ENCODE measurements at regions not wholly inside any gene's neighbourhood (a gene's known extent, or its start where the extent isn't known, plus 50 kb on each side); places are given as distances from the start of the nearest gene placed in this dataset.

DNA sequence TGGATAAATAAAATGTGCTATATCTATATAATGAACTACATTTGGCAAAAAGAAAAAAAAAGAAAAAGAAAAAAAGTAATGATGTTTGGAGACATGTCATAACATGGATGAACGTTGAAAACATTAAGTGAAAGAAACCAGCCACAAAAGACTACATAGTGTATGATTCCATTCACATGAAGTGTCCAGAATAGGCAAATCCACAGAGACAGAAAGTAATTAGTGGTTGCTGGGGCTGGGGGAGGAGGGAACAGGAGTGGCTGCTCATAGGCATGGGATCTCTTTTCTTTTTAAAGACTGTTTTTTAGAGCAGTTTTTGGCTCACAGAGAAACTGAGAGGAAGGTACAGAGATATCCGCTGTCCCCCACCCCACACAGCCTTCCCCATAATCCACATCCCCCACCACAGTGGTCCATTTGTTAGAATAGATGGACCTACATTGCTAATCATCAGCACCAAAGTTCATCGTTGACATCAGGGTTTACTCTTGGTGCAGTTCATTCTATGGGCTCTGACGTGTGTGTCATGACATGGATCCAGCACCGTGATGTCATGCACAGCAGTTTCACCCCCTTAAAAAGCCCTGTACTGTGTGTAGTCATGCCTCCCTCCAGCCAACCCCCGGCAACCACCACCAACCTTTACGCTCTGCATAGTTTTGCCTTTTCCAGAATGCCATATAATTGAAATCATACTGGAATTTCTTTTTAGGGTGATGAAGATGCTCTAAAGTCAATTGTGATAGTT lies 240.9 kb upstream of the RREB1 start:
- TF ChIP-seq, protein P1, sequence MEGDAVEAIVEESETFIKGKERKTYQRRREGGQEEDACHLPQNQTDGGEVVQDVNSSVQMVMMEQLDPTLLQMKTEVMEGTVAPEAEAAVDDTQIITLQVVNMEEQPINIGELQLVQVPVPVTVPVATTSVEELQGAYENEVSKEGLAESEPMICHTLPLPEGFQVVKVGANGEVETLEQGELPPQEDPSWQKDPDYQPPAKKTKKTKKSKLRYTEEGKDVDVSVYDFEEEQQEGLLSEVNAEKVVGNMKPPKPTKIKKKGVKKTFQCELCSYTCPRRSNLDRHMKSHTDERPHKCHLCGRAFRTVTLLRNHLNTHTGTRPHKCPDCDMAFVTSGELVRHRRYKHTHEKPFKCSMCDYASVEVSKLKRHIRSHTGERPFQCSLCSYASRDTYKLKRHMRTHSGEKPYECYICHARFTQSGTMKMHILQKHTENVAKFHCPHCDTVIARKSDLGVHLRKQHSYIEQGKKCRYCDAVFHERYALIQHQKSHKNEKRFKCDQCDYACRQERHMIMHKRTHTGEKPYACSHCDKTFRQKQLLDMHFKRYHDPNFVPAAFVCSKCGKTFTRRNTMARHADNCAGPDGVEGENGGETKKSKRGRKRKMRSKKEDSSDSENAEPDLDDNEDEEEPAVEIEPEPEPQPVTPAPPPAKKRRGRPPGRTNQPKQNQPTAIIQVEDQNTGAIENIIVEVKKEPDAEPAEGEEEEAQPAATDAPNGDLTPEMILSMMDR (IDR thresholded peaks at IDR 0.05; ENCODE audit: control insufficient read depth, extremely low read depth, insufficient read depth): no peak
- H3K4me3 ChIP-seq (ENCODE audit: low read depth, low read length): no peak overlapping the region
- DNase-seq (ENCODE audit: low read depth): no peak

DNA sequence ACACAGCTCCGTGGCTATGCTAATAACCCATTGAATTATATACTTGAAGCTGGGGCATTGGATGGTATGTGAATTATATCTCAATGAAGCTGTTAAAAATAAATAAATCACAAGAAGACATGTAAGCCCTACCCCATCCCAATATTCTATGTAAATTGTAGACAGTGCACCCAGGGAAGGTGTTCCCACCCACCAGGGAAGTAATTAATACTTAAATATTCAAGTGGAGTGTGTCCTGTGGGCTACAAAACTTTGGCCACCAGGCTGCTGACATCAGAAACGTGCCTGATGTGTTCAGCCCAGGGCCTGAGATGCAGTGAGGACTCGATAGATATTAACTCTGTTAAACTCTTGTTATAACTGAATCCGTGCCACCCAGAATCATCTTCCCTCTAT lies 240.4 kb upstream of the RREB1 start:
- DNase-seq (ENCODE audit: low read depth): no peak
- H3K4me3 ChIP-seq (ENCODE audit: low read depth, low read length): no peak overlapping the region
- TF ChIP-seq, protein P1 (IDR thresholded peaks at IDR 0.05; ENCODE audit: control insufficient read depth, extremely low read depth, insufficient read depth): no peak

DNA sequence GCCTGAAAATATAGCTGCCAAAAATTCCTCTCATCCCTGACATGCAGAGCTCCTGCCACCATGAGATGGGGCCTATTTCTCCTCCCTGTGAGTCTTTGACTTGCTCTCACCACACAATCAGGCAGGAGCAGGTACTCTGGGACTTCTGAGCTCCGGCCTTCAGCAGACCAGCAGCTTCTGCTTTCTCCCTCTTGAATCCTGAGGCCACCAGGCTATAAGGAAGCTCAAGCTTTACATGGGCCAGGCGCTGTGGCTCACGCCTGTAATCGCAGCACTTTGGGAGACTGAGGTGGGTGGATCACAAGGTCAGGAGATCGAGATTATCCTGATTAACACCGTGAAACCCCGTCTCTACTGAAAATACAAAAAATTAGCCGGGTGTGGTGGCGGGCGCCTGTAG lies 238.7 kb upstream of the RREB1 start:
- TF ChIP-seq, protein P1 (IDR thresholded peaks at IDR 0.05; ENCODE audit: control insufficient read depth, extremely low read depth, insufficient read depth): no peak
- DNase-seq (ENCODE audit: low read depth): no peak
- H3K4me3 ChIP-seq (ENCODE audit: low read depth, low read length): no peak overlapping the region

DNA sequence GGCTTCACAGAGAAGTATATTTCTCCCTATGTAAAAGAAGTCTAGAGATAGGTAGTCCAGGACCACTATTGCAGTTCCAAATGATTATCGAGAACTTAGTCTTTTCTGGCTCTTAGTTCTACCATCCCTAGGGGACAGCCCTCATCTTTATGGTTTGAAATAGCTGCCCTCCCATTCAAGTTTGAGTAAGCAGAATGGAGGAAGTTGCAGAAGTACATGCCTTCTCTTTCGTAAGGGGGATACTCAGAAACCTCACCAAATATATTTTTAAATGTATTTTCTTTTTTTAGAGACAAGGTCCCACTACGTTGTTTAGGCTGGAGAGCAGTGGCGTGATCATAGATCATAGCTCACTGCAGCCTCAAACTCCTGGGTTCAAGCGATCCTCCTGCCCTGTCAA lies 236.8 kb upstream of the RREB1 start:
- TF ChIP-seq, protein P1 (IDR thresholded peaks at IDR 0.05; ENCODE audit: control insufficient read depth, extremely low read depth, insufficient read depth): no peak
- DNase-seq (ENCODE audit: low read depth): no peak
- H3K4me3 ChIP-seq (ENCODE audit: low read depth, low read length): no peak overlapping the region

DNA sequence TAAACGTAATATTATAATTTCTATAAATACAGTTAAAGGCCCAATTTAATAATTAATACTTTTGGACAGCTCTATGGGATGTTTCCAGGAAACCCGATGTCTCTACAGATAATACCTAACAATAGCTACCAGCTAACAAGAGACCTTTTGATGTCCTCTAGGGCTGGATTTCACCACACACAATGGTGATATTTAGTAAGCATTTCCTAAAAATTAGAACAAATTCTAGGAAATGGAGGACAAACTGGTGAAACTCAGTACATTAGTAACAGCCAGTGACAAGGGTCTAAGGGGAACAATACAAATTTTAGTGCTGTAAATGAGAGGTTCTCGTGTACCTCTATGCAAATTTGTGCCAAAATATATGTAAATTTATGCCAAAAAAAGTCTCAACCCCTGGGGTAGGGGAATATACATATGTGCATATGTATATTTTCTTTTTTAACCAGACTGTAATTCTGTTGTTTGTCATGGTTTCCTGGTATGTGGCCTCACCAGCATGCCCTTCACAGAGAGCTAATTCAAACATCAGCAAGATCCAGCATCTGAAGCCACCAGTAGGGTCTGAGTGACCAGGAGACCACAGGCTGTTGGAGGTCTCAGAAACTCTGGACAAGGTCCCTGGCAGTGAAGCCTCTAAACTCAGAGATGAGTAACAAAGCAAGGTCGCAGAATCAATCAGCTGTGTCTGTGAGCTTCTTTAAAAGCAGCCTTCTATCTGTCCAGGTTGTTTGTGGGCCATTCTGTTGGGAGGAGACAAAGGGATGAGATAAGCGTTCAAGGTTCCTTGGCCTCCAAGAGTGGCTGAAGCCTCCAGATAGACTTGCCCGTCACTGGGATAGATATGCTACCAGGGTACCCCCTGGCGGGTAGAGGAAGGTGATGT lies 235.1 kb upstream of the RREB1 start:
- TF ChIP-seq, protein P1 (IDR thresholded peaks at IDR 0.05; ENCODE audit: control insufficient read depth, extremely low read depth, insufficient read depth): no peak
- no peak overlapping the region for H3K4me3 ChIP-seq (ENCODE audit: low read depth, low read length)
- DNase-seq (ENCODE audit: low read depth): no peak

DNA sequence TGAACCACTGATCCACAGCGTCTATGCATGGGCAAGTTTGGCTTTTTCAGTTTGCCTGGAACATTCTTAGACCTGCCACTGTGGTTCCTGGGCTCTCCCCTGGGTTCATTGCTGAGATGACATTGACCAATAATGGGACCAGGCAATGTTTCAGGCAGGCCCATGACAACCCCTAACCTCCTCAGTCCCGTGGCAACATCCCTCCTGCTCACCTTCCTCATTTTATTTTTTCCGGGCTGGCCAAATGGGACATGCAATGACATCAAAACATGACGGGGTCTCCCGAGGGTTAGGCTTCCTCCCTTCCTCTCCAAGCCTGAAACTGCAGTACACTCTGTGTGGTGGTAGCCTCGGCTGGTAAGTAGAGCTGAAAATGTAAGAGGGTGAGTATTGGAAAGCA lies 234.0 kb upstream of the RREB1 start:
- TF ChIP-seq, protein P1 (IDR thresholded peaks at IDR 0.05; ENCODE audit: control insufficient read depth, extremely low read depth, insufficient read depth): no peak
- DNase-seq (ENCODE audit: low read depth): no peak

More for the DNA sequence above, 234.0 kb upstream of the RREB1 start:
- no peak overlapping the region for H3K4me3 ChIP-seq (ENCODE audit: low read depth, low read length)

Measured in LNCaP clone FGC (cell line).